ENCODE measurements at regions not wholly inside any gene's neighbourhood (a gene's known extent, or its start where the extent isn't known, plus 50 kb on each side); places are given as distances from the start of the nearest gene placed in this dataset.

DNA sequence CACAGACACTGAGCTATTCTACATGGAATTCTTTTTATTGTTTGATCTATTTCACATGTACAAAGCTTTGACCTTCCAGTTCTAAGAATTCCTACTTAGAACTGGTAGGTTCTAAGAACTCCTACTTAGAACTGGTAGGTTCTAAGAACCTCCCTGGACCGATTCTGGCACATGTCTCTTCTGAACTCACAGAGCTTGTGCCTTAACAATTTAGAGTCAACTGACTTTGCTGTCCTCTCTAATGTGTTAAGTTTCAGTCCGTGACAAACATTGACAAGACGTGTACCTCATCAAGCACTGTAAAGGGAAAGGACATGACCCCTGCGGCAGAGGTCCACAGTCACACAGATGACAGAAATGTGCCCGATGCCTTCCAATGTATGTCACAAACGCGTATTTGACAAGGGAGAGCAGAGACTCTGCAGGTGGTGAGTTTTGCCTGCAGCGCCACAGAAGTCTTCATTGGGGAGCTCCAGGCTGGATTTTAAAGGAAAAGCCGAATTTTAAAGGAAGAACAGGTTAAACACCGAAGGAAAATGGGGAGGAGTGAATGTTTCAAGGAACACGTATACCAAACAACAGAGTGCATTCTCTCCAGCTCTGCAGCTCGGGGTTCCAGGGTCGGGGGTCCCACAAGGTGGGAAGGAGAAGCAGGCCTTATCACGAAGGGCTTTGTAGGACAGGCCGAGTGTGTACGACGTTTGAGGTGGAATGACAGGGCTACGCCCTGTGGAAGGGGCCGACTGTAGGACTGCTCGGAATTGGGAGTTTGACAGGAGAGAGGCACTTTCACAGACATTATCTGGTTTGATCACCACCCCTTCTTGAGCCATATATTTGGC is 161.1 kb upstream of the KLF14 start:
- no peaks in the 10 kb centered on the region for H3K9me3 ChIP-seq (replicated peaks in 1 of 2; ENCODE audit: control insufficient read depth in 1 of 2, insufficient read depth in 1 of 2, low read length in 2 of 2)
- peaks cover 6 to 35% of the 10 kb centered on the region in 2 donors for H3K36me3 ChIP-seq (replicated peaks in 1 of 2; ENCODE audit: control insufficient read depth in 1 of 2, insufficient read depth in 2 of 2, low read length in 2 of 2)
- no peaks in the 10 kb centered on the region for H3K9me3 Mint-ChIP-seq
- WGBS (ENCODE audit: insufficient coverage), result 89% methylated on average over 15 of the region's 20 CpGs
- H3K4me1 Mint-ChIP-seq, result peaks cover 32% of the 10 kb centered on the region
- peaks cover 3% of the 10 kb centered on the region for H3K79me2 ChIP-seq (ENCODE audit: insufficient read depth, low read length)
- H3K27me3 Mint-ChIP-seq (ENCODE audit: low read depth in 3 of 3), result no peaks in the 10 kb centered on the region
- no peaks in the 10 kb centered on the region for H3K27me3 ChIP-seq (ENCODE audit: control insufficient read depth in 2 of 2, insufficient read depth in 2 of 2, low read length in 2 of 2)
- H3K27ac Mint-ChIP-seq, result peak overlapping the region in 1 of 7 donors; percentile 39
- intact Hi-C loops (cut with micrococcal nuclease), result loop anchor here (5.0 kb wide), 3 partner anchors 37 to 147 kb away; no protein-coding TSS in a partner anchor
- no peak overlapping the region for H3K9ac ChIP-seq (ENCODE audit: insufficient read depth, low read length, poor library complexity, severe bottlenecking)
- no peak overlapping the region for H3K27ac ChIP-seq (ENCODE audit: low read depth in 1 of 2, low read length in 2 of 2)
- TF ChIP-seq CTCF (IDR thresholded peaks at IDR 0.05), result no peak
- H4K20me1 ChIP-seq (ENCODE audit: insufficient read depth, low read length), result peaks cover 44% of the 10 kb centered on the region
- no peak overlapping the region for H3K4me3 Mint-ChIP-seq
- H2AFZ ChIP-seq (ENCODE audit: insufficient read depth, low read depth, low read length, poor library complexity, severe bottlenecking), result no peak overlapping the region
- DNase-seq, result no peak
- H3K36me3 Mint-ChIP-seq, result peaks cover 47 to 63% of the 10 kb centered on the region in 2 donors
- peaks cover 10 to 12% of the 10 kb centered on the region in 2 donors for H3K4me1 ChIP-seq (ENCODE audit: control insufficient read depth in 1 of 2, insufficient read depth in 2 of 2, low read length in 2 of 2)
- H3K4me2 ChIP-seq (replicated peaks; ENCODE audit: extremely low read depth, low read length, poor library complexity, severe bottlenecking), result no peak overlapping the region
- H3K4me3 ChIP-seq (replicated peaks in 1 of 3; ENCODE audit: low read depth in 2 of 3, low read length in 3 of 3), result no peak overlapping the region

DNA sequence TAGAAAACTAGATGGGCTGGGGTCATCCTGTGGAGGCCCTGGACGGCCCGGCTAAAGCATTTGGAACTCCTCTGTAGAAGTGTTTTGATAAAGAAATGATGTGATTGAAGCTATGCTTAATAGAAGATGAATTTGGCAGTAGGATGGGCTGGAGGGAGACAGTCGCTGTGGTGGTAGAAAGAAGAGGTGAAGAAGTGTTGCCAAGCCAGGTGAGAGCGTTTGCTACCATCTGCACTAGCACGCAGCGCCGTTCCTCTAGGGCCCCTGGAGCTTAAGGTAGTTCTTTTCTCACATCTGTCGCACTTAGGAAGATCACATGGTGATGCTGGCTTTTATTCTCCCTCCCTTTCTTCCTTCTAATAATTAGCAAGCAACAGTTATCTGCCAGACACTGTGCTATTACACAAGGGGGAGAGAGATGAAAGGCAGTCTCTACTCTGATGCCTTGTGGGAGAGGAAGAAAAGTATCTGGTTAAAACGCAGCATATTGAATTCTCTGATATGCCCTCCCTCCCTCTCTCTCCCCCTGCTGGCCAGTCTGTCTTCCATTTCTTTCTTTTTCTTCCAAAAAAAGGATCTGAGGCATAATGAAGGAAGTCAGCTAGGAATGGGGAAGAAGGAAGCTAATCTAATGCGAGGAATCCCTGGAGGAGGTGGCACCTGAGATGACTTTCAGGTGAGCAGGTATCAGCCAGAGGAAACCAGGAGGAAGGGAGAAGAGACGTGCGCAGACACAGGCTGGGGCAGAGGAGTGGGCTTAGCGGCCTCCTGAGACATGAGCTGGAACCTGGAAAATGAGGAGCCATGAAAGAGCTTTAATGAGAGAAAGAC is 162.3 kb upstream of the KLF14 start:
- no peak overlapping the region for H3K9ac ChIP-seq (ENCODE audit: insufficient read depth, low read length, poor library complexity, severe bottlenecking)
- no peak for TF ChIP-seq CTCF (IDR thresholded peaks at IDR 0.05)
- no peaks in the 10 kb centered on the region for H3K9me3 Mint-ChIP-seq
- peaks cover 41% of the 10 kb centered on the region for H3K4me1 Mint-ChIP-seq
- no peaks in the 10 kb centered on the region for H3K9me3 ChIP-seq (replicated peaks in 1 of 2; ENCODE audit: control insufficient read depth in 1 of 2, insufficient read depth in 1 of 2, low read length in 2 of 2)
- peaks cover 3% of the 10 kb centered on the region for H3K79me2 ChIP-seq (ENCODE audit: insufficient read depth, low read length)
- H3K4me2 ChIP-seq (replicated peaks; ENCODE audit: extremely low read depth, low read length, poor library complexity, severe bottlenecking), result no peak overlapping the region
- H3K4me3 Mint-ChIP-seq, result no peak overlapping the region
- 84% methylated on average over 7 of the region's 13 CpGs for WGBS (ENCODE audit: insufficient coverage)
- peak overlapping the region; percentile 15 to 88 (median 72) for H3K27ac Mint-ChIP-seq
- DNase-seq, result peak in 1 of 3 donors; percentile 49
- H3K36me3 ChIP-seq (replicated peaks in 1 of 2; ENCODE audit: control insufficient read depth in 1 of 2, insufficient read depth in 2 of 2, low read length in 2 of 2), result peaks cover 6 to 29% of the 10 kb centered on the region in 2 donors
- H4K20me1 ChIP-seq (ENCODE audit: insufficient read depth, low read length), result peaks cover 41% of the 10 kb centered on the region
- no peak overlapping the region for H2AFZ ChIP-seq (ENCODE audit: insufficient read depth, low read depth, low read length, poor library complexity, severe bottlenecking)
- no peaks in the 10 kb centered on the region for H3K27me3 ChIP-seq (ENCODE audit: control insufficient read depth in 2 of 2, insufficient read depth in 2 of 2, low read length in 2 of 2)
- H3K4me3 ChIP-seq (replicated peaks in 1 of 3; ENCODE audit: low read depth in 2 of 3, low read length in 3 of 3), result no peak overlapping the region
- H3K36me3 Mint-ChIP-seq, result peaks cover 42 to 62% of the 10 kb centered on the region in 2 donors
- intact Hi-C loops (cut with micrococcal nuclease), result loop anchor here (2.0 to 5.0 kb wide), 4 partner anchors 36 to 146 kb away; no protein-coding TSS in a partner anchor
- no peak overlapping the region for H3K27ac ChIP-seq (ENCODE audit: low read depth in 1 of 2, low read length in 2 of 2)
- peaks cover 10 to 12% of the 10 kb centered on the region in 2 donors for H3K4me1 ChIP-seq (ENCODE audit: control insufficient read depth in 1 of 2, insufficient read depth in 2 of 2, low read length in 2 of 2)
- H3K27me3 Mint-ChIP-seq (ENCODE audit: low read depth in 3 of 3), result no peaks in the 10 kb centered on the region

Measured in CD14-positive monocyte (primary cell).